CD4-positive, alpha-beta memory T cell (primary cell): ENCODE measurements at regions not wholly inside any gene's neighbourhood (a gene's known extent, or its start where the extent isn't known, plus 50 kb on each side); places are given as distances from the start of the nearest gene placed in this dataset.
"Not testable (repeated sequence)": the region's sequence is repeated elsewhere in the genome, so short reads cannot be mapped to it uniquely, and the experiment has no call there.

Experiments used
- CTCF ChIA-PET: fragments of 350-600 bp; sonication (Branson Sonifier 250); formaldehyde crosslinking; loops from one replicate; lab custom pipeline; 2021; ENCODE audit warnings: inconsistent platforms; ENCODE audit not compliant: partially characterized antibody; lab: Charles Lee
- POLR2A ChIA-PET: fragments of 350-600 bp; sonication (Branson Sonifier 250); formaldehyde crosslinking; loops from one replicate; lab custom pipeline; 2021; ENCODE audit not compliant: partially characterized antibody; lab: Charles Lee
- DNase-seq, 5 donors: peaks; one replicate each; pipeline versions ENCODE4 v3.0.0 to v3.0.0-alpha.2; 2020 to 2022; ENCODE audit warnings: mixed read lengths in 1 of 5
- H3K27ac ChIP-seq: one replicate; pipeline ENCODE4 v1.7.0; 2013; ENCODE audit warnings: low read depth, low read length
- H3K27me3 ChIP-seq: 2 replicates; pipeline ENCODE4 v1.7.0; 2013; ENCODE audit warnings: mild to moderate bottlenecking, low read length, moderate library complexity; ENCODE audit not compliant: insufficient read depth
- H3K36me3 ChIP-seq: 2 replicates; pipeline ENCODE4 v1.7.0; 2013; ENCODE audit warnings: mild to moderate bottlenecking, low read length, moderate library complexity; ENCODE audit not compliant: insufficient read depth
- H3K4me1 ChIP-seq: 2 replicates; pipeline ENCODE4 v1.7.0; 2013; ENCODE audit warnings: mild to moderate bottlenecking, low read length, moderate library complexity; ENCODE audit not compliant: insufficient read depth
- H3K4me3 ChIP-seq, 2 donors: one replicate each; pipeline ENCODE4 v1.7.0; 2013; ENCODE audit warnings: low read length in 2 of 2, mild to moderate bottlenecking in 1 of 2
- H3K9me3 ChIP-seq, 2 donors: one replicate each; pipeline ENCODE4 v1.7.0; 2013; ENCODE audit warnings: low read length in 2 of 2, control low read depth in 1 of 2; ENCODE audit not compliant: control insufficient read depth in 1 of 2
- H3K27ac Mint-ChIP-seq, 7 donors: one replicate each; pipeline ENCODE4 v1.8.0; 2020 to 2021; ENCODE audit warnings: mixed read lengths in 7 of 7, mild to moderate bottlenecking in 6 of 7, inconsistent platforms in 3 of 7, moderate library complexity in 3 of 7
- H3K27me3 Mint-ChIP-seq, 2 donors: one replicate each; pipeline ENCODE4 v1.8.0; 2020 to 2021; ENCODE audit warnings: mixed read lengths in 2 of 2
- H3K36me3 Mint-ChIP-seq, 2 donors: one replicate each; pipeline ENCODE4 v1.8.0; 2020 to 2021; ENCODE audit warnings: mixed read lengths in 2 of 2, inconsistent platforms in 1 of 2, mild to moderate bottlenecking in 1 of 2
- H3K4me1 Mint-ChIP-seq, 4 donors: one replicate each; pipeline ENCODE4 v1.8.0; 2020 to 2021; ENCODE audit warnings: mixed read lengths in 4 of 4, mild to moderate bottlenecking in 1 of 4
- H3K4me3 Mint-ChIP-seq, 8 donors: one replicate each; pipeline ENCODE4 v1.8.0; 2020 to 2021; ENCODE audit warnings: mixed read lengths in 8 of 8, mild to moderate bottlenecking in 7 of 8, moderate library complexity in 6 of 8, inconsistent platforms in 3 of 8
- H3K9me3 Mint-ChIP-seq, 8 donors: one replicate each; pipeline ENCODE4 v1.8.0; 2020 to 2021; ENCODE audit warnings: mixed read lengths in 8 of 8, mild to moderate bottlenecking in 5 of 8, inconsistent platforms in 3 of 8, moderate library complexity in 1 of 8
- intact Hi-C: fragments of 100-400 bp; cut with micrococcal nuclease; formaldehyde crosslinking; loops from one replicate; pipeline ENCODE4 v1.15.1; 2023

GRCh38 chr6:141208101-141208500 is 924.6 kb upstream of the GJE1 start:
- Histone ChIP-seq H3K9me3 (no peaks in the 10 kb centered on the region), H3K27ac (no peak overlapping the region), H3K4me1 (no peaks in the 10 kb centered on the region), H3K27me3 (no peaks in the 10 kb centered on the region), H3K4me3 (no peak overlapping the region), H3K36me3 (no peaks in the 10 kb centered on the region)
- Mint-ChIP-seq H3K4me3 (no peak overlapping the region), H3K36me3 (no peaks in the 10 kb centered on the region), H3K9me3 (peaks cover 0 to 7% (median 0%) of the 10 kb centered on the region in 8 donors), H3K4me1 (peaks cover 0 to 1% (median 0%) of the 10 kb centered on the region in 4 donors), H3K27ac (no peak overlapping the region), H3K27me3 (peaks cover 2 to 3% of the 10 kb centered on the region in 2 donors)
- POLR2A ChIA-PET = no interaction called here
- no peak for DNase-seq
- intact Hi-C loops = no loop called here
- CTCF ChIA-PET = no interaction called here

- H3K27me3 ChIP-seq = no peaks in the 10 kb centered on the region
- H3K4me1 ChIP-seq = no peaks in the 10 kb centered on the region
- Mint-ChIP-seq H3K9me3 (peaks cover 0 to 7% (median 0%) of the 10 kb centered on the region in 8 donors), H3K4me1 (peaks cover 0 to 1% (median 0%) of the 10 kb centered on the region in 4 donors), H3K27ac (no peak overlapping the region), H3K4me3 (no peak overlapping the region), H3K36me3 (no peaks in the 10 kb centered on the region), H3K27me3 (no peaks in the 10 kb centered on the region)
- no peak for DNase-seq
- POLR2A ChIA-PET = no interaction called here
- intact Hi-C loops = no loop called here
- H3K9me3 ChIP-seq = no peaks in the 10 kb centered on the region
- no peak overlapping the region for H3K27ac ChIP-seq
- H3K36me3 ChIP-seq = no peaks in the 10 kb centered on the region
- H3K4me3 ChIP-seq = no peak overlapping the region
- CTCF ChIA-PET = no interaction called here
Observed at GRCh38 chr6:141203902-141204575, 928.7 kb upstream of the GJE1 start.

- ChIA-PET CTCF (no interaction called here), POLR2A (no interaction called here)
- Mint-ChIP-seq H3K27me3 (no peaks in the 10 kb centered on the region), H3K4me1 (peaks cover 0 to 1% (median 0%) of the 10 kb centered on the region in 4 donors), H3K9me3 (peaks cover 0 to 7% (median under 1%) of the 10 kb centered on the region in 8 donors), H3K4me3 (no peak overlapping the region), H3K27ac (no peak overlapping the region), H3K36me3 (no peaks in the 10 kb centered on the region)
- intact Hi-C loops = no loop called here
- H3K27me3 ChIP-seq = no peaks in the 10 kb centered on the region
- no peak for DNase-seq
- no peak overlapping the region for H3K4me3 ChIP-seq
- no peaks in the 10 kb centered on the region for H3K4me1 ChIP-seq
- no peaks in the 10 kb centered on the region for H3K36me3 ChIP-seq
- H3K27ac ChIP-seq = no peak overlapping the region
- H3K9me3 ChIP-seq = no peaks in the 10 kb centered on the region
Observed at GRCh38 chr6:141202626-141203025, 930.1 kb upstream of the GJE1 start.

- Mint-ChIP-seq H3K4me1 (no peaks in the 10 kb centered on the region), H3K4me3 (no peak overlapping the region), H3K27ac (no peak overlapping the region), H3K27me3 (no peaks in the 10 kb centered on the region), H3K9me3 (peaks cover 0 to 2% (median 0%) of the 10 kb centered on the region in 8 donors), H3K36me3 (no peaks in the 10 kb centered on the region)
- Histone ChIP-seq H3K9me3 (no peaks in the 10 kb centered on the region), H3K27me3 (no peaks in the 10 kb centered on the region), H3K36me3 (no peaks in the 10 kb centered on the region), H3K4me3 (no peak overlapping the region), H3K27ac (no peak overlapping the region), H3K4me1 (no peaks in the 10 kb centered on the region)
- intact Hi-C loops = no loop called here
- no peak for DNase-seq
- ChIA-PET POLR2A (no interaction called here), CTCF (no interaction called here)
Observed at GRCh38 chr6:141199074-141199473, 933.7 kb upstream of the GJE1 start.

GRCh38 chr6:141195251-141195832 is 937.4 kb upstream of the GJE1 start:
- H3K4me3 ChIP-seq = no peak overlapping the region
- ChIA-PET CTCF (no interaction called here), POLR2A (no interaction called here)
- H3K27ac ChIP-seq = no peak overlapping the region
- no peaks in the 10 kb centered on the region for H3K27me3 ChIP-seq
- H3K9me3 ChIP-seq = no peaks in the 10 kb centered on the region
- no peaks in the 10 kb centered on the region for H3K4me1 Mint-ChIP-seq
- no peak overlapping the region for H3K27ac Mint-ChIP-seq
- H3K27me3 Mint-ChIP-seq = peaks cover 0 to 1% of the 10 kb centered on the region in 2 donors
- H3K4me3 Mint-ChIP-seq = no peak overlapping the region
- H3K4me1 ChIP-seq = no peaks in the 10 kb centered on the region
- intact Hi-C loops = no loop called here
- no peak for DNase-seq
- H3K36me3 ChIP-seq = no peaks in the 10 kb centered on the region
- peaks cover 0 to 5% (median 3%) of the 10 kb centered on the region in 8 donors for H3K9me3 Mint-ChIP-seq
- H3K36me3 Mint-ChIP-seq = no peaks in the 10 kb centered on the region

GRCh38 chr6:141183368-141183767 is 949.4 kb upstream of the GJE1 start:
- DNase-seq = no peak
- H3K9me3 Mint-ChIP-seq = peaks cover 3 to 20% (median 9%) of the 10 kb centered on the region in 8 donors
- CTCF ChIA-PET = no interaction called here
- intact Hi-C loops = no loop called here
- H3K27ac ChIP-seq = no peak overlapping the region
- no peaks in the 10 kb centered on the region for H3K4me1 Mint-ChIP-seq
- no peaks in the 10 kb centered on the region for H3K36me3 ChIP-seq
- no peak overlapping the region for H3K4me3 Mint-ChIP-seq
- no peaks in the 10 kb centered on the region for H3K27me3 ChIP-seq
- POLR2A ChIA-PET = no interaction called here
- H3K27ac Mint-ChIP-seq = peak overlapping the region in 1 of 7 donors; percentile 35
- H3K27me3 Mint-ChIP-seq = no peaks in the 10 kb centered on the region
- H3K36me3 Mint-ChIP-seq = no peaks in the 10 kb centered on the region
- no peak overlapping the region for H3K4me3 ChIP-seq
- no peaks in the 10 kb centered on the region for H3K4me1 ChIP-seq
- no peaks in the 10 kb centered on the region for H3K9me3 ChIP-seq

- H3K4me3 Mint-ChIP-seq, POLR2A ChIA-PET, H3K4me1 Mint-ChIP-seq, H3K9me3 ChIP-seq, CTCF ChIA-PET, H3K36me3 ChIP-seq, H3K27ac Mint-ChIP-seq, H3K27me3 Mint-ChIP-seq, DNase-seq, H3K27ac ChIP-seq, H3K9me3 Mint-ChIP-seq, H3K27me3 ChIP-seq, H3K4me3 ChIP-seq, H3K36me3 Mint-ChIP-seq, H3K4me1 ChIP-seq, intact Hi-C loops: not testable (repeated sequence)
Observed at GRCh38 chr6:141175458-141175857, 957.3 kb upstream of the GJE1 start.
